HEK293T (cell line): ENCODE measurements at regions not wholly inside any gene's neighbourhood (a gene's known extent, or its start where the extent isn't known, plus 50 kb on each side); places are given as distances from the start of the nearest gene placed in this dataset.

Experiments used
- ARNT ChIP-seq: fragments of 450-650 bp; IDR thresholded peaks from 2 replicates; pipeline ENCODE4 v1.6.1; 2017; ENCODE audit warnings: mild to moderate bottlenecking
- CTBP1 ChIP-seq: fragments of 450-650 bp; IDR thresholded peaks from 2 replicates; pipeline ENCODE4 v1.6.1; 2016; ENCODE audit warnings: borderline replicate concordance
- ELF4 ChIP-seq: fragments of 450-650 bp; IDR thresholded peaks from 2 replicates; pipeline ENCODE4 v1.6.1; 2017; ENCODE audit warnings: antibody characterized with exemption
- FOXA1 ChIP-seq: fragments of 450-650 bp; IDR thresholded peaks from 2 replicates; pipeline ENCODE4 v1.6.1; 2016; ENCODE audit warnings: mild to moderate bottlenecking
- FOXK2 ChIP-seq: fragments of 450-650 bp; IDR thresholded peaks from 2 replicates; pipeline ENCODE4 v1.6.1; 2016; ENCODE audit warnings: mild to moderate bottlenecking
- FOXM1 ChIP-seq: fragments of 450-650 bp; IDR thresholded peaks from 2 replicates; pipeline ENCODE4 v1.6.1; 2017; ENCODE audit warnings: mild to moderate bottlenecking, borderline replicate concordance
- NFRKB ChIP-seq: fragments of 450-650 bp; IDR thresholded peaks from 2 replicates; pipeline ENCODE4 v1.6.1; 2016; ENCODE audit warnings: mild to moderate bottlenecking, moderate library complexity
- TF ChIP-seq, protein P1 (sequence below): fragments of 450-650 bp; IDR thresholded peaks from 2 replicates; pipeline ENCODE4 v1.6.1; 2016

DNA sequence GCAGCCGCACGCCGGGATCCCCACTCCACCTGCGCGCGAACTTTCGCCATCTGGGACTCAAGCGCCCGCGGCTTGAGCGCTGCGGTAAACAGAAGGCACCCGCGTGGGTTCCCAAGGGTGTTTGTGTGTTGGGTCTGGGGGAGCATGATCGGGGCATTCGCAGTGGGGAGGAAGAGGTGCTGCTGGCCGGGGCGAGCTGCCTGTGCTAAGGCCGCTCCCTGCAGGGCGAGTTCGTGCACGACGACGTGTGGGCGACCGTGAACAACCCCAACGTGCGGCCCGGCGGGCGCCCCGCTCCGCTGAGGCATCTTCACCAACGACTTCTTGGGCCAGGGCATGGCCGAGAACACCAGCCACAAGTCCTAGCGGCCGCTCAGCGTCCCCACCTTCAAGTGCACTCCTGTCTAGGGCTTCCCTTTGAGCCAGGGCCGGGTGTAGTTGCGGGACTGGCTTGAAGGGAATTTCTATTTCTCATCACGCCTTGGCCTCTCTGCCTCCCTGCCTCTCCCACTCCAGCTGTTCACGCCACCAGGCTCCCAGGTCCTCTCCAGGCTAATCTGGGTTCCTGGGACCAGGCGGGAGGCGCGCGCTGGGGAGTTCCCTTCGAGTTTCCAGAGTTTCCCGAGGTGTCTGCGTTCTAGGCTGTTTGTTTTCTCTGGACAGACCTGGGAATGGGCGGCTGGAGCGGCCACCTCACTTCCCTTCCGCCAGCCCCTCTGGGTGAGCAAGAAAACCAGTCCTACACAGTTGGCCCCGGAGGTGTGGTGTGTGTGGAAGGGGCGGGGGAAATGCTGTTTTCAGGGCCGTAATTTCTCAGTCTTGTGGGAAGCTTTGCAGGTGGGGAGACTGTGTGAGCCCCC is 417.8 kb upstream of the TMTC1 start:
- TF ChIP-seq ELF4 (no peak), FOXM1 (no peak), FOXK2 (no peak), FOXA1 (no peak), CTBP1 (no peak), NFRKB (no peak), ARNT (no peak)
- TF ChIP-seq, protein P1, sequence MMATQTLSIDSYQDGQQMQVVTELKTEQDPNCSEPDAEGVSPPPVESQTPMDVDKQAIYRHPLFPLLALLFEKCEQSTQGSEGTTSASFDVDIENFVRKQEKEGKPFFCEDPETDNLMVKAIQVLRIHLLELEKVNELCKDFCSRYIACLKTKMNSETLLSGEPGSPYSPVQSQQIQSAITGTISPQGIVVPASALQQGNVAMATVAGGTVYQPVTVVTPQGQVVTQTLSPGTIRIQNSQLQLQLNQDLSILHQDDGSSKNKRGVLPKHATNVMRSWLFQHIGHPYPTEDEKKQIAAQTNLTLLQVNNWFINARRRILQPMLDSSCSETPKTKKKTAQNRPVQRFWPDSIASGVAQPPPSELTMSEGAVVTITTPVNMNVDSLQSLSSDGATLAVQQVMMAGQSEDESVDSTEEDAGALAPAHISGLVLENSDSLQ: no peak
